AG09319 (cell line): ENCODE measurements at regions not wholly inside any gene's neighbourhood (a gene's known extent, or its start where the extent isn't known, plus 50 kb on each side); places are given as distances from the start of the nearest gene placed in this dataset.

Source experiments
- DNase-seq: peaks from one replicate; pipeline ENCODE4 v3.0.0-alpha.2; 2010; ENCODE audit warnings: low read depth; ENCODE audit errors: extremely low read depth
- CTCF ChIP-seq: IDR thresholded peaks from 2 replicates; pipeline ENCODE4 v1.5.1; 2011; ENCODE audit warnings: low read depth, mild to moderate bottlenecking, inconsistent platforms, low read length, moderate library complexity

- no peak for TF ChIP-seq CTCF
- no peak for DNase-seq
Measured at GRCh38 chr3:6437631-6438030, 423.3 kb upstream of the GRM7 start.

GRCh38 chr3:6438031-6438430 is 422.9 kb upstream of the GRM7 start:
- no peak for DNase-seq
- no peak for TF ChIP-seq CTCF

- no peak for TF ChIP-seq CTCF
- no peak for DNase-seq
Measured at GRCh38 chr3:6439226-6439625, 421.7 kb upstream of the GRM7 start.

GRCh38 chr3:6439824-6440223 is 421.1 kb upstream of the GRM7 start:
- DNase-seq: no peak
- no peak for TF ChIP-seq CTCF

GRCh38 chr3:6444888-6445658 is 415.8 kb upstream of the GRM7 start:
- no peak for DNase-seq
- TF ChIP-seq CTCF: no peak

GRCh38 chr3:6447166-6447801 is 413.6 kb upstream of the GRM7 start:
- no peak for TF ChIP-seq CTCF
- DNase-seq: no peak

- no peak for DNase-seq
- TF ChIP-seq CTCF: no peak
Measured at GRCh38 chr3:6448011-6448410, 412.9 kb upstream of the GRM7 start.
